ENCODE measurements at regions not wholly inside any gene's neighbourhood (a gene's known extent, or its start where the extent isn't known, plus 50 kb on each side); places are given as distances from the start of the nearest gene placed in this dataset.

- no peak for FAIRE-seq
Measured at GRCh38 chr1:55375617-55376258, 160.6 kb upstream of the USP24 start.

- FAIRE-seq: peak; percentile 18
Measured at GRCh38 chr1:55374801-55375616, 159.8 kb upstream of the USP24 start.

GRCh38 chr1:55374216-55374615 is 159.1 kb upstream of the USP24 start:
- FAIRE-seq: no peak

GRCh38 chr1:55369474-55369873 is 154.3 kb upstream of the USP24 start:
- no peak for FAIRE-seq

- FAIRE-seq: no peak
Measured at GRCh38 chr1:55368698-55369097, 153.5 kb upstream of the USP24 start.

GRCh38 chr1:55367273-55367672 is 152.1 kb upstream of the USP24 start:
- FAIRE-seq: no peak

GRCh38 chr1:55364216-55364615 is 149.1 kb upstream of the USP24 start:
- FAIRE-seq: no peak

GRCh38 chr1:55363268-55363667 is 148.1 kb upstream of the USP24 start:
- no peak for FAIRE-seq

- no peak for FAIRE-seq
Measured at GRCh38 chr1:55362558-55362957, 147.4 kb upstream of the USP24 start.

GRCh38 chr1:55359611-55360010 is 144.4 kb upstream of the USP24 start:
- FAIRE-seq: no peak

- FAIRE-seq: no peak
Measured at GRCh38 chr1:55358581-55358980, 143.4 kb upstream of the USP24 start.

- no peak for FAIRE-seq
Measured at GRCh38 chr1:55355549-55355948, 140.4 kb upstream of the USP24 start.

GRCh38 chr1:55353707-55354620 is 138.8 kb upstream of the USP24 start:
- FAIRE-seq: no peak

- FAIRE-seq: no peak
Measured at GRCh38 chr1:55352811-55353180, 137.6 kb upstream of the USP24 start.

GRCh38 chr1:55352080-55352810 is 137.1 kb upstream of the USP24 start:
- no peak for FAIRE-seq

- FAIRE-seq: no peak
Measured at GRCh38 chr1:55348356-55348755, 133.2 kb upstream of the USP24 start.

GRCh38 chr1:55347866-55348265 is 132.7 kb upstream of the USP24 start:
- no peak for FAIRE-seq

GRCh38 chr1:55347041-55347440 is 131.9 kb upstream of the USP24 start:
- FAIRE-seq: no peak

- no peak for FAIRE-seq
Measured at GRCh38 chr1:55346586-55346985, 131.4 kb upstream of the USP24 start.

GRCh38 chr1:55339681-55340080 is 124.5 kb upstream of the USP24 start:
- no peak for FAIRE-seq

GRCh38 chr1:55338448-55338820 is 123.3 kb upstream of the USP24 start:
- FAIRE-seq: no peak

GRCh38 chr1:55337801-55338447 is 122.8 kb upstream of the USP24 start:
- FAIRE-seq: no peak
